GM12874 (cell line): ENCODE measurements at regions not wholly inside any gene's neighbourhood (a gene's known extent, or its start where the extent isn't known, plus 50 kb on each side); places are given as distances from the start of the nearest gene placed in this dataset.

Source experiments
- TF ChIP-seq, protein P1 (sequence below): IDR thresholded peaks from 2 replicates; pipeline ENCODE4 v1.5.1; 2011; ENCODE audit warnings: low read depth, mild to moderate bottlenecking, control low read depth, low read length, moderate library complexity; ENCODE audit not compliant: insufficient read depth

DNA sequence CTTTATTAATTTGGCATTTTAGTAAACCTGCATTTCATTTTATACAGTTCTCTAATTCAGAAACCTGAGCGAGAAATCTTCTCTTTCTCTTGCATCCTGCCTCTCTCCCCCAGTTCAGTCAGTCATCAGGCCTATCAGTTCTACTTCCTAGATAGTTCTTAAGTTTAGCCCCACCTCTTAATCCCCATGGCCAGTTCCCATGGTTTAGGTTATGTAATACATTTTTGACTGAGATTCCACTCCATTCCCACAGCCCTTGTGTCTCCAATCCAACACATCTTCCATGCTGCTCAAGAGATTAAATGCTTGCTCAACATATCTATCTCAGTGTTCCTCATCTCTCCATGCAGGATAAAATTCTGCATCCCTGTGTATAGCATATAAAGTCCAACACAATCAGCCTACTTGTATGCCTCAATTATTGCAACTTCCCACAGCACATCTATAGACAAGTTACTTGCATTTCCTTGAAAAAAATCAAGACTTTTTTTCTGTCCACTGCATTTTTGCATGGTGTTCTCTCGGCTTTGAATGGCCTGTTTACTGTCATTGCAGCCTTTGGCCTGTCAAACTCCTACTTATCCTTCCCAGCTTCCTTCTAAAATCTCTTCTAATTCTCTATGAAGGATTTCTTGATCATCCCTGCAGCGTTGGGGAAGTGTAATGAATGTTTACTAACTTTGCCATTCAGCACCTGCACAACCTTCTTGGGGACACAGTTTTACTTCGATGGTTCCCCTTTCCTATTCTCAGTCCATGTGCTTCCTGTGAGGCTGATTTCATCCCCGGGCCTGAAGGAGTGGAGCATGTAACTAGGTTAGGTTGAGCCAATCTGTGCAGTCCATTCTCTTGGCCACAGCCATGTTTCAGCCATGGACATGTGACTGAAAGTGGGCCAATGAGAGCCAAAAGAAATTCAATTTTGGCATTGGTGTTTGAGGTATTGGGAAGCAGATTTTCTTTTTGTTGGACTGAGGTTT lies 80.8 kb downstream of the DACT1 start:
- TF ChIP-seq, protein P1, sequence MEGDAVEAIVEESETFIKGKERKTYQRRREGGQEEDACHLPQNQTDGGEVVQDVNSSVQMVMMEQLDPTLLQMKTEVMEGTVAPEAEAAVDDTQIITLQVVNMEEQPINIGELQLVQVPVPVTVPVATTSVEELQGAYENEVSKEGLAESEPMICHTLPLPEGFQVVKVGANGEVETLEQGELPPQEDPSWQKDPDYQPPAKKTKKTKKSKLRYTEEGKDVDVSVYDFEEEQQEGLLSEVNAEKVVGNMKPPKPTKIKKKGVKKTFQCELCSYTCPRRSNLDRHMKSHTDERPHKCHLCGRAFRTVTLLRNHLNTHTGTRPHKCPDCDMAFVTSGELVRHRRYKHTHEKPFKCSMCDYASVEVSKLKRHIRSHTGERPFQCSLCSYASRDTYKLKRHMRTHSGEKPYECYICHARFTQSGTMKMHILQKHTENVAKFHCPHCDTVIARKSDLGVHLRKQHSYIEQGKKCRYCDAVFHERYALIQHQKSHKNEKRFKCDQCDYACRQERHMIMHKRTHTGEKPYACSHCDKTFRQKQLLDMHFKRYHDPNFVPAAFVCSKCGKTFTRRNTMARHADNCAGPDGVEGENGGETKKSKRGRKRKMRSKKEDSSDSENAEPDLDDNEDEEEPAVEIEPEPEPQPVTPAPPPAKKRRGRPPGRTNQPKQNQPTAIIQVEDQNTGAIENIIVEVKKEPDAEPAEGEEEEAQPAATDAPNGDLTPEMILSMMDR = no peak

GRCh38 chr14:58721723-58722122 lies 84.0 kb downstream of the DACT1 start:
- TF ChIP-seq, protein P1 = no peak

DNA sequence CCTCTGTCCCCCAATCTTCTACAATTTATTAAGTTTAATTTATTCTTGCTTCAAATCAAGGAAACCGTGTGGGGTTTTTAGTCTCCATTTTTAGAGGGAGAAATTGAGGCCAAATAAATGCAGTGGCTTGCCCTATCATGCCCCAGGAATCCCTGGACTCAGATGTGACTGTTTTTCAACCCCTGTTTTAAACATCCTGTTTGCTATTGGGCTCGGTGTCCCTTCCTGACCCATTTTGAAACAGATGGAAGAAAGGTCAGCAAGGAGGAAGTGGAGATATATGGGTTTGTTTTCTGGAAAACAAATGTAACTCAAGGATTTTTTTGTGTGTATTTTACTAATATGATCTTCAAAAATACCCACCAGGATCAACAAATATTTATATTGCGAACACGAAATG lies 84.7 kb downstream of the DACT1 start:
- TF ChIP-seq, protein P1 = no peak

GRCh38 chr14:58724206-58724605 lies 86.4 kb downstream of the DACT1 start:
- TF ChIP-seq, protein P1 = no peak

DNA sequence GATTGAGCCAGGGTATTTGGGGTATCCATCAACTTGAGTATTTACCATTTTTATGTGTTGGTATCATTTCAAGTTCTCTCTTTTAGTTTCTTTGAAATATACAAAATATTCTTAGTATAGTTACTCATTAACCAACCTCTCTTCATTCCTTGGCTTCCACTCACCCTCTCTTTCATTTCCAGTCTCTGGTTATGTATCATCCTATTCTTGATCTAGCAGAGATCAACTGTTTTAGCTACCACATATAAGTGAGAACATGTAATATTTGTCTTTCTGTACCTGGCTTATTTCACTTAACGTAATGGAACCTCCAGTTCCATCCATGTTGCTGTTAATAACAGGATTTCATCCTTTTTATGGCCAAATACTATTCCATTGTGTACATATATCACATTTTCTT lies 86.9 kb downstream of the DACT1 start:
- TF ChIP-seq, protein P1 = no peak

- TF ChIP-seq, protein P1 = no peak
Measured at GRCh38 chr14:58725226-58725625, 87.5 kb downstream of the DACT1 start.

- TF ChIP-seq, protein P1 = no peak
Measured at GRCh38 chr14:58725871-58726270, 88.1 kb downstream of the DACT1 start.
